ENCODE measurements at regions not wholly inside any gene's neighbourhood (a gene's known extent, or its start where the extent isn't known, plus 50 kb on each side); places are given as distances from the start of the nearest gene placed in this dataset.

- H3K36me3 ChIP-seq (ENCODE audit: control insufficient read depth, insufficient read depth, low read length), result no peaks in the 10 kb centered on the region
- FAIRE-seq (no peak), DNase-seq (ENCODE audit: low read depth) (no peak)
- H3K27me3 ChIP-seq (ENCODE audit: control insufficient read depth, insufficient read depth, low read length), result no peaks in the 10 kb centered on the region
- H3K4me3 ChIP-seq (ENCODE audit: low read depth, low read length), result no peak overlapping the region
- TF ChIP-seq CTCF (IDR thresholded peaks at IDR 0.05; ENCODE audit: insufficient read depth, low read length, severe bottlenecking), result no peak
Measured at GRCh38 chr10:52967806-52968795, 195.5 kb upstream of the MBL2 start.

GRCh38 chr10:52966904-52967303 is 194.3 kb upstream of the MBL2 start:
- DNase-seq (ENCODE audit: low read depth), result no peak
- Histone ChIP-seq H3K36me3 (ENCODE audit: control insufficient read depth, insufficient read depth, low read length) (no peaks in the 10 kb centered on the region), H3K27me3 (ENCODE audit: control insufficient read depth, insufficient read depth, low read length) (no peaks in the 10 kb centered on the region), H3K4me3 (ENCODE audit: low read depth, low read length) (no peak overlapping the region)
- no peak for FAIRE-seq
- TF ChIP-seq CTCF (IDR thresholded peaks at IDR 0.05; ENCODE audit: insufficient read depth, low read length, severe bottlenecking), result no peak

- Histone ChIP-seq H3K4me3 (ENCODE audit: low read depth, low read length) (no peak overlapping the region), H3K27me3 (ENCODE audit: control insufficient read depth, insufficient read depth, low read length) (no peaks in the 10 kb centered on the region), H3K36me3 (ENCODE audit: control insufficient read depth, insufficient read depth, low read length) (no peaks in the 10 kb centered on the region)
- DNase-seq (ENCODE audit: low read depth), result no peak
- FAIRE-seq, result no peak
- no peak for TF ChIP-seq CTCF (IDR thresholded peaks at IDR 0.05; ENCODE audit: insufficient read depth, low read length, severe bottlenecking)
Measured at GRCh38 chr10:52965938-52966401, 193.4 kb upstream of the MBL2 start.

- H3K27me3 ChIP-seq (ENCODE audit: control insufficient read depth, insufficient read depth, low read length), result no peaks in the 10 kb centered on the region
- no peaks in the 10 kb centered on the region for H3K36me3 ChIP-seq (ENCODE audit: control insufficient read depth, insufficient read depth, low read length)
- DNase-seq (ENCODE audit: low read depth) (no peak), FAIRE-seq (no peak)
- no peak overlapping the region for H3K4me3 ChIP-seq (ENCODE audit: low read depth, low read length)
- TF ChIP-seq CTCF (IDR thresholded peaks at IDR 0.05; ENCODE audit: insufficient read depth, low read length, severe bottlenecking), result no peak
Measured at GRCh38 chr10:52965509-52965908, 192.9 kb upstream of the MBL2 start.

- no peak for TF ChIP-seq CTCF (IDR thresholded peaks at IDR 0.05; ENCODE audit: insufficient read depth, low read length, severe bottlenecking)
- DNase-seq (ENCODE audit: low read depth) (no peak), FAIRE-seq (no peak)
- Histone ChIP-seq H3K36me3 (ENCODE audit: control insufficient read depth, insufficient read depth, low read length) (no peaks in the 10 kb centered on the region), H3K27me3 (ENCODE audit: control insufficient read depth, insufficient read depth, low read length) (no peaks in the 10 kb centered on the region), H3K4me3 (ENCODE audit: low read depth, low read length) (no peak overlapping the region)
Measured at GRCh38 chr10:52961323-52961722, 188.7 kb upstream of the MBL2 start.
